Gastrocnemius medialis (tissue), 4 donors: ENCODE measurements at regions not wholly inside any gene's neighbourhood (a gene's known extent, or its start where the extent isn't known, plus 50 kb on each side); places are given as distances from the start of the nearest gene placed in this dataset.

Experiments used
- ATAC-seq, 2 donors: fragments of 150-250 bp; one replicate each; pipeline ENCODE4 v1.9.1; 2016
- DNase-seq, 2 donors: peaks; one replicate each; pipeline ENCODE4 v3.0.0-alpha.2; 2019
- H3K27ac ChIP-seq, 4 donors: fragments of 200-600 bp; sonication (generic); 1 replicate in 1 of 4; 2 replicates in 3 of 4; pipeline ENCODE4 v1.5.1; 2016 to 2018; ENCODE audit warnings: mild to moderate bottlenecking in 2 of 4, moderate library complexity in 1 of 4
- H3K27me3 ChIP-seq, 3 donors: fragments of 200-600 bp; sonication (generic) in 2 of 3; 1 replicate in 1 of 3; 2 replicates in 2 of 3; pipeline versions ENCODE4 v1.5.1 to v1.6.0; 2016 to 2019; ENCODE audit warnings: mild to moderate bottlenecking in 1 of 3, moderate library complexity in 1 of 3
- H3K36me3 ChIP-seq, 2 donors: fragments of 200-600 bp; sonication (generic) in 1 of 2; one replicate each; pipeline ENCODE4 v1.5.1; 2017 to 2018
- H3K4me1 ChIP-seq, 2 donors: fragments of 200-600 bp; sonication (generic) in 1 of 2; one replicate each; pipeline ENCODE4 v1.5.1; 2016 to 2017; ENCODE audit warnings: mild to moderate bottlenecking in 2 of 2
- H3K4me3 ChIP-seq, 4 donors: fragments of 200-600 bp; sonication (generic) in 3 of 4; 1 replicate in 1 of 4; 2 replicates in 3 of 4; pipeline ENCODE4 v1.5.1; 2016 to 2019; ENCODE audit warnings: mild to moderate bottlenecking in 2 of 4
- H3K9me3 ChIP-seq, 3 donors: fragments of 200-600 bp; sonication (generic) in 2 of 3; 1 replicate in 1 of 3; 2 replicates in 2 of 3; pipeline ENCODE4 v1.5.1; 2016 to 2019
- POLR2A ChIP-seq, 2 donors: fragments of 450-650 bp; IDR thresholded peaks; one replicate each; pipeline ENCODE4 v1.6.1; 2017; ENCODE audit warnings: antibody characterized with exemption in 2 of 2, mild to moderate bottlenecking in 2 of 2, moderate library complexity in 2 of 2
- in situ Hi-C, 4 donors: fragments of 200-750 bp; cut with MboI; loops; one replicate each; pipeline versions ENCODE4 v1.15.0 to v1.8.0; 2017; ENCODE audit warnings: low sequenced_read_pairs in 4 of 4
- intact Hi-C: fragments of 100-400 bp; cut with DNase I; formaldehyde crosslinking; loops from one replicate; pipeline ENCODE4 v1.15.1; 2023; ENCODE audit warnings: low total_unique reads
- TF ChIP-seq, protein P1 (sequence below), 5 experiments: fragments of 450-650 bp in 3 of 5; fragments of 200-600 bp in 2 of 5; sonication (generic) in 2 of 5; IDR thresholded peaks in 4 of 5; conservative IDR thresholded peaks in 1 of 5; 1 replicate in 4 of 5; 2 replicates in 1 of 5; pipeline ENCODE4 v1.5.1; 2016 to 2019; ENCODE audit warnings: antibody characterized with exemption in 5 of 5, mild to moderate bottlenecking in 3 of 5, moderate library complexity in 3 of 5

GRCh38 chr10:109040622-109041021 is 882.7 kb downstream of the XPNPEP1 start:
- H3K27me3 ChIP-seq: no peaks in the 10 kb centered on the region
- TF ChIP-seq, protein P1, sequence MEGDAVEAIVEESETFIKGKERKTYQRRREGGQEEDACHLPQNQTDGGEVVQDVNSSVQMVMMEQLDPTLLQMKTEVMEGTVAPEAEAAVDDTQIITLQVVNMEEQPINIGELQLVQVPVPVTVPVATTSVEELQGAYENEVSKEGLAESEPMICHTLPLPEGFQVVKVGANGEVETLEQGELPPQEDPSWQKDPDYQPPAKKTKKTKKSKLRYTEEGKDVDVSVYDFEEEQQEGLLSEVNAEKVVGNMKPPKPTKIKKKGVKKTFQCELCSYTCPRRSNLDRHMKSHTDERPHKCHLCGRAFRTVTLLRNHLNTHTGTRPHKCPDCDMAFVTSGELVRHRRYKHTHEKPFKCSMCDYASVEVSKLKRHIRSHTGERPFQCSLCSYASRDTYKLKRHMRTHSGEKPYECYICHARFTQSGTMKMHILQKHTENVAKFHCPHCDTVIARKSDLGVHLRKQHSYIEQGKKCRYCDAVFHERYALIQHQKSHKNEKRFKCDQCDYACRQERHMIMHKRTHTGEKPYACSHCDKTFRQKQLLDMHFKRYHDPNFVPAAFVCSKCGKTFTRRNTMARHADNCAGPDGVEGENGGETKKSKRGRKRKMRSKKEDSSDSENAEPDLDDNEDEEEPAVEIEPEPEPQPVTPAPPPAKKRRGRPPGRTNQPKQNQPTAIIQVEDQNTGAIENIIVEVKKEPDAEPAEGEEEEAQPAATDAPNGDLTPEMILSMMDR (IDR thresholded peaks at IDR 0.05 in 4 of 5, conservative IDR thresholded peaks at IDR 0.05 in 1 of 5): no peak
- TF ChIP-seq POLR2A (IDR thresholded peaks at IDR 0.05): no peak
- DNase-seq: no peak
- no peaks in the 10 kb centered on the region for H3K4me1 ChIP-seq
- no peak overlapping the region for H3K27ac ChIP-seq
- in situ Hi-C loops (no loop called here), intact Hi-C loops (no loop called here)
- no peaks in the 10 kb centered on the region for H3K9me3 ChIP-seq
- H3K4me3 ChIP-seq: no peak overlapping the region
- H3K36me3 ChIP-seq: no peaks in the 10 kb centered on the region
- no peak for ATAC-seq

DNA sequence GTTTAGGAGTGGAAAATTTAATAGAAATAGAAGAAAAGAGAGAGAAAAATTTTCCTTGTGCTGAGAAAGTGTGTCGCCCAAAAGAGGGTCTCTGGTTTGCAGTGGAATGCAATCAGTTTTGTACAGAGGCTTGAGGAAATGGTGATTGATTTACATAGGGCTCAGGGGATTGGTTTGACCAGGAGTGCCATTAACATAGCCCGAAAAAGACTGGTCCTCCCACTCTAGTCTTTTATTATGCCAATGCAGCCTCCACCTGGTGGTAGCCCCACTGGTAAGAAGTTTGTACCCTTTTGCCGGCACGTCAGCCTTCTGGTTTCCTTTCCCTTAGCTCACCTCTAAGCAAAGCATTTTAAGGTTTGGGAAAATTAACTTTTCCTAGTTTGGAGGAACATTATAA is 885.3 kb downstream of the XPNPEP1 start:
- no peak for ATAC-seq
- Histone ChIP-seq H3K27ac (no peak overlapping the region), H3K9me3 (no peaks in the 10 kb centered on the region), H3K27me3 (no peaks in the 10 kb centered on the region), H3K36me3 (no peaks in the 10 kb centered on the region), H3K4me3 (no peak overlapping the region), H3K4me1 (no peaks in the 10 kb centered on the region)
- in situ Hi-C loops: no loop called here
- DNase-seq: no peak
- intact Hi-C loops: no loop called here
- TF ChIP-seq POLR2A (IDR thresholded peaks at IDR 0.05): no peak
- TF ChIP-seq, protein P1 (IDR thresholded peaks at IDR 0.05 in 4 of 5, conservative IDR thresholded peaks at IDR 0.05 in 1 of 5): no peak

- Histone ChIP-seq H3K36me3 (no peaks in the 10 kb centered on the region), H3K27me3 (no peaks in the 10 kb centered on the region), H3K4me3 (no peak overlapping the region), H3K27ac (no peak overlapping the region), H3K4me1 (no peaks in the 10 kb centered on the region), H3K9me3 (no peaks in the 10 kb centered on the region)
- no peak for ATAC-seq
- in situ Hi-C loops (no loop called here), intact Hi-C loops (no loop called here)
- no peak for DNase-seq
- TF ChIP-seq, protein P1 (IDR thresholded peaks at IDR 0.05 in 4 of 5, conservative IDR thresholded peaks at IDR 0.05 in 1 of 5): no peak
- no peak for TF ChIP-seq POLR2A (IDR thresholded peaks at IDR 0.05)
Observed at GRCh38 chr10:109030581-109031210, 892.6 kb downstream of the XPNPEP1 start.

DNA sequence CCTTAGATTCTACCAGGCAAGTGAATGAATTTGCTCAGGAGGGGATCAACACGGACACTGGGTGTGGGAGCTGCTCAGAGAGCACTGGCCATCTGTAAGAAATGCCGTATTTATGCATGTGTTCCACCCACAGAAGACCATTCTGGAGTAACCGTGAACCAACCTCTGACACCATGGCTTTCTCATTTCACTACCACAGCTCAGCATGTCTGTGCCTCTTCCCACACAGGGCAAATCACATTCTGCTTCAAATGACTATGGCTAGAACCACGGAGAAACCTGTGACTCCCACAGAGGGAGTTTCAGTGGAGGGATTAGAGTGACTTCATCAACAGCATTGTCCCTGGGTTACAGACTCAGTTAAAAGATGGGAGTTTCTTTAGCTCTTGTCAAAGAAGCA is 893.4 kb downstream of the XPNPEP1 start:
- TF ChIP-seq, protein P1 (IDR thresholded peaks at IDR 0.05 in 4 of 5, conservative IDR thresholded peaks at IDR 0.05 in 1 of 5): no peak
- TF ChIP-seq POLR2A (IDR thresholded peaks at IDR 0.05): no peak
- ATAC-seq: no peak
- Histone ChIP-seq H3K4me1 (no peaks in the 10 kb centered on the region), H3K36me3 (no peaks in the 10 kb centered on the region), H3K9me3 (no peaks in the 10 kb centered on the region), H3K27me3 (no peaks in the 10 kb centered on the region), H3K4me3 (no peak overlapping the region), H3K27ac (no peak overlapping the region)
- DNase-seq: no peak
- in situ Hi-C loops (no loop called here), intact Hi-C loops (no loop called here)
